ENCODE measurements at regions not wholly inside any gene's neighbourhood (a gene's known extent, or its start where the extent isn't known, plus 50 kb on each side); places are given as distances from the start of the nearest gene placed in this dataset.
"Not testable (repeated sequence)": the region's sequence is repeated elsewhere in the genome, so short reads cannot be mapped to it uniquely, and the experiment has no call there.

GRCh38 chr5:142221091-142221860 is 103.5 kb downstream of the SPRY4 start:
- no peak for DNase-seq
- intact Hi-C loops (cut with DNase I) = no loop called here
- no peaks in the 10 kb centered on the region for H3K27me3 ChIP-seq (ENCODE audit: control insufficient read depth, insufficient read depth)
- peak overlapping the region; percentile 30 for H3K27ac ChIP-seq (ENCODE audit: low read length)
- no peak for ATAC-seq
- H3K4me3 ChIP-seq (ENCODE audit: low read length) = no peak overlapping the region
- 62% methylated on average over 11 of the region's 11 CpGs for WGBS
- H3K4me1 ChIP-seq (ENCODE audit: control insufficient read depth, insufficient read depth, low read length) = peaks cover 11% of the 10 kb centered on the region
- H3K9me3 ChIP-seq (ENCODE audit: control insufficient read depth, low read length) = no peaks in the 10 kb centered on the region

- intact Hi-C loops (cut with DNase I) = no loop called here
These were observed 105.7 kb downstream of the SPRY4 start for GRCh38 chr5:142219146-142219545.

GRCh38 chr5:142216931-142217330 is 107.9 kb downstream of the SPRY4 start:
- 79% methylated on average over 3 of the region's 3 CpGs for WGBS
- intact Hi-C loops (cut with DNase I) = no loop called here
- Histone ChIP-seq H3K4me3 (ENCODE audit: low read length) (no peak overlapping the region), H3K27ac (ENCODE audit: low read length) (peak overlapping the region; percentile 46), H3K9me3 (ENCODE audit: control insufficient read depth, low read length) (no peaks in the 10 kb centered on the region), H3K27me3 (ENCODE audit: control insufficient read depth, insufficient read depth) (no peaks in the 10 kb centered on the region), H3K4me1 (ENCODE audit: control insufficient read depth, insufficient read depth, low read length) (peaks cover 11% of the 10 kb centered on the region)
- no peak for DNase-seq
- no peak for ATAC-seq

More at GRCh38 chr5:142219146-142219545, 105.7 kb downstream of the SPRY4 start:
- DNase-seq (no peak), ATAC-seq (no peak)
- Histone ChIP-seq H3K4me3 (ENCODE audit: low read length) (no peak overlapping the region), H3K9me3 (ENCODE audit: control insufficient read depth, low read length) (no peaks in the 10 kb centered on the region), H3K27ac (ENCODE audit: low read length) (no peak overlapping the region), H3K4me1 (ENCODE audit: control insufficient read depth, insufficient read depth, low read length) (peaks cover 11% of the 10 kb centered on the region), H3K27me3 (ENCODE audit: control insufficient read depth, insufficient read depth) (no peaks in the 10 kb centered on the region)
- WGBS = 97% methylated on average over 7 of the region's 7 CpGs

GRCh38 chr5:142215915-142216681 is 107.5 kb downstream of the NDFIP1 start:
- Histone ChIP-seq H3K4me3 (ENCODE audit: low read length) (no peak overlapping the region), H3K4me1 (ENCODE audit: control insufficient read depth, insufficient read depth, low read length) (peaks cover 11% of the 10 kb centered on the region), H3K27ac (ENCODE audit: low read length) (peak overlapping the region; percentile 25), H3K27me3 (ENCODE audit: control insufficient read depth, insufficient read depth) (no peaks in the 10 kb centered on the region), H3K9me3 (ENCODE audit: control insufficient read depth, low read length) (no peaks in the 10 kb centered on the region)
- 53% methylated on average over 14 of the region's 14 CpGs for WGBS
- DNase-seq (peak; percentile 75 to 92 (median 89)), ATAC-seq (peak; percentile 92 to 94)
- intact Hi-C loops (cut with DNase I) = no loop called here

GRCh38 chr5:142213077-142213476 is 104.5 kb downstream of the NDFIP1 start:
- DNase-seq = no peak
- intact Hi-C loops (cut with DNase I) = no loop called here
- H3K9me3 ChIP-seq (ENCODE audit: control insufficient read depth, low read length) = no peaks in the 10 kb centered on the region
- H3K27ac ChIP-seq (ENCODE audit: low read length) = no peak overlapping the region
- ATAC-seq = no peak
- no peaks in the 10 kb centered on the region for H3K27me3 ChIP-seq (ENCODE audit: control insufficient read depth, insufficient read depth)
- H3K4me1 ChIP-seq (ENCODE audit: control insufficient read depth, insufficient read depth, low read length) = peaks cover 5% of the 10 kb centered on the region
- WGBS = 89% methylated on average over 2 of the region's 2 CpGs
- no peak overlapping the region for H3K4me3 ChIP-seq (ENCODE audit: low read length)

GRCh38 chr5:142211918-142212317 is 103.3 kb downstream of the NDFIP1 start:
- Histone ChIP-seq H3K9me3 (ENCODE audit: control insufficient read depth, low read length) (no peaks in the 10 kb centered on the region), H3K27ac (ENCODE audit: low read length) (no peak overlapping the region), H3K4me1 (ENCODE audit: control insufficient read depth, insufficient read depth, low read length) (peaks cover 2% of the 10 kb centered on the region), H3K27me3 (ENCODE audit: control insufficient read depth, insufficient read depth) (no peaks in the 10 kb centered on the region), H3K4me3 (ENCODE audit: low read length) (no peak overlapping the region)
- 91% methylated on average over 3 of the region's 3 CpGs for WGBS
- DNase-seq = no peak
- intact Hi-C loops (cut with DNase I) = no loop called here
- ATAC-seq = no peak

GRCh38 chr5:142210864-142211412 is 102.4 kb downstream of the NDFIP1 start:
- H3K4me1 ChIP-seq (ENCODE audit: control insufficient read depth, insufficient read depth, low read length) = no peaks in the 10 kb centered on the region
- 95% methylated on average over 11 of the region's 11 CpGs for WGBS
- no peaks in the 10 kb centered on the region for H3K9me3 ChIP-seq (ENCODE audit: control insufficient read depth, low read length)
- ATAC-seq (no peak), DNase-seq (no peak)
- intact Hi-C loops (cut with DNase I) = no loop called here
- no peak overlapping the region for H3K27ac ChIP-seq (ENCODE audit: low read length)
- H3K4me3 ChIP-seq (ENCODE audit: low read length) = no peak overlapping the region
- H3K27me3 ChIP-seq (ENCODE audit: control insufficient read depth, insufficient read depth) = no peaks in the 10 kb centered on the region

- Histone ChIP-seq H3K27ac (ENCODE audit: low read length) (no peak overlapping the region), H3K27me3 (ENCODE audit: control insufficient read depth, insufficient read depth) (no peaks in the 10 kb centered on the region), H3K4me1 (ENCODE audit: control insufficient read depth, insufficient read depth, low read length) (no peaks in the 10 kb centered on the region), H3K9me3 (ENCODE audit: control insufficient read depth, low read length) (no peaks in the 10 kb centered on the region), H3K4me3 (ENCODE audit: low read length) (no peak overlapping the region)
- DNase-seq (no peak), ATAC-seq (no peak)
- 95% methylated on average over 9 of the region's 9 CpGs for WGBS
- intact Hi-C loops (cut with DNase I) = no loop called here
These were observed 101.4 kb downstream of the NDFIP1 start for GRCh38 chr5:142210011-142210410.

GRCh38 chr5:142208777-142209312 is 100.3 kb downstream of the NDFIP1 start:
- DNase-seq = no peak
- no peak overlapping the region for H3K4me3 ChIP-seq (ENCODE audit: low read length)
- H3K4me1 ChIP-seq (ENCODE audit: control insufficient read depth, insufficient read depth, low read length) = no peaks in the 10 kb centered on the region
- H3K9me3 ChIP-seq (ENCODE audit: control insufficient read depth, low read length) = no peaks in the 10 kb centered on the region
- 89% methylated on average over 8 of the region's 8 CpGs for WGBS
- no peak for ATAC-seq
- intact Hi-C loops (cut with DNase I) = no loop called here
- H3K27me3 ChIP-seq (ENCODE audit: control insufficient read depth, insufficient read depth) = no peaks in the 10 kb centered on the region
- no peak overlapping the region for H3K27ac ChIP-seq (ENCODE audit: low read length)

GRCh38 chr5:142208244-142208643 is 99.7 kb downstream of the NDFIP1 start:
- H3K4me3 ChIP-seq (ENCODE audit: low read length); H3K9me3 ChIP-seq (ENCODE audit: control insufficient read depth, low read length); ATAC-seq; intact Hi-C loops (cut with DNase I); H3K27ac ChIP-seq (ENCODE audit: low read length); H3K27me3 ChIP-seq (ENCODE audit: control insufficient read depth, insufficient read depth); DNase-seq; H3K4me1 ChIP-seq (ENCODE audit: control insufficient read depth, insufficient read depth, low read length): not testable (repeated sequence)
- 90% methylated on average over 7 of the region's 7 CpGs for WGBS

GRCh38 chr5:142206801-142207200 is 98.2 kb downstream of the NDFIP1 start:
- WGBS = 52% methylated on average over 2 of the region's 2 CpGs
- no peak for ATAC-seq
- intact Hi-C loops (cut with DNase I) = no loop called here

More at GRCh38 chr5:142206801-142207200, 98.2 kb downstream of the NDFIP1 start:
- no peak overlapping the region for H3K27ac ChIP-seq (ENCODE audit: low read length)
- no peak overlapping the region for H3K4me3 ChIP-seq (ENCODE audit: low read length)
- no peak for DNase-seq
- H3K4me1 ChIP-seq (ENCODE audit: control insufficient read depth, insufficient read depth, low read length) = no peaks in the 10 kb centered on the region
- H3K27me3 ChIP-seq (ENCODE audit: control insufficient read depth, insufficient read depth) = no peaks in the 10 kb centered on the region
- H3K9me3 ChIP-seq (ENCODE audit: control insufficient read depth, low read length) = no peaks in the 10 kb centered on the region
